Activated CD8-positive, alpha-beta memory T cell treated with anti-CD3 and anti-CD28 coated beads for 1 hour (primary cell): ENCODE measurements at regions not wholly inside any gene's neighbourhood (a gene's known extent, or its start where the extent isn't known, plus 50 kb on each side); places are given as distances from the start of the nearest gene placed in this dataset.
"Not testable (repeated sequence)": the region's sequence is repeated elsewhere in the genome, so short reads cannot be mapped to it uniquely, and the experiment has no call there.

Source experiments
- DNase-seq, 2 donors: peaks; one replicate each; pipeline ENCODE4 v3.0.0-alpha.2; 2020; ENCODE audit warnings: low read depth in 1 of 2; ENCODE audit errors: extremely low read depth in 1 of 2

GRCh38 chr5:82583331-82583730, 305.2 kb upstream of the RPS23 start:
- not testable (repeated sequence) for DNase-seq

GRCh38 chr5:82564963-82565362, 286.8 kb upstream of the RPS23 start:
- no peak for DNase-seq

GRCh38 chr5:82563745-82564144, 285.6 kb upstream of the RPS23 start:
- no peak for DNase-seq

GRCh38 chr5:82562696-82563240, 284.6 kb upstream of the RPS23 start:
- no peak for DNase-seq

GRCh38 chr5:82561797-82562196, 283.6 kb upstream of the RPS23 start:
- DNase-seq: no peak

GRCh38 chr5:82560969-82561368, 282.8 kb upstream of the RPS23 start:
- DNase-seq: no peak

- DNase-seq: no peak
These were observed 282.4 kb upstream of the RPS23 start for GRCh38 chr5:82560561-82560960.

GRCh38 chr5:82551840-82552385, 273.8 kb upstream of the RPS23 start:
- no peak for DNase-seq

- DNase-seq: no peak
These were observed 273.0 kb upstream of the RPS23 start for GRCh38 chr5:82551192-82551591.

GRCh38 chr5:82549263-82549662, 271.1 kb upstream of the RPS23 start:
- no peak for DNase-seq

GRCh38 chr5:82544004-82544403, 265.9 kb upstream of the RPS23 start:
- DNase-seq: no peak

- no peak for DNase-seq
These were observed 262.1 kb upstream of the RPS23 start for GRCh38 chr5:82540301-82540700.

GRCh38 chr5:82538339-82539034, 260.3 kb upstream of the RPS23 start:
- no peak for DNase-seq

GRCh38 chr5:82537687-82538306, 259.6 kb upstream of the RPS23 start:
- no peak for DNase-seq

- DNase-seq: no peak
These were observed 256.8 kb upstream of the RPS23 start for GRCh38 chr5:82534986-82535385.

GRCh38 chr5:82532075-82532474, 253.9 kb upstream of the RPS23 start:
- not testable (repeated sequence) for DNase-seq

GRCh38 chr5:82526540-82526939, 248.4 kb upstream of the RPS23 start:
- DNase-seq: no peak

- no peak for DNase-seq
These were observed 247.5 kb upstream of the RPS23 start for GRCh38 chr5:82525626-82526025.

GRCh38 chr5:82523633-82524032, 245.5 kb upstream of the RPS23 start:
- DNase-seq: no peak

- DNase-seq: no peak
These were observed 244.7 kb upstream of the RPS23 start for GRCh38 chr5:82522897-82523296.

GRCh38 chr5:82521431-82522051, 243.4 kb upstream of the RPS23 start:
- DNase-seq: no peak

- DNase-seq: no peak
These were observed 241.4 kb upstream of the RPS23 start for GRCh38 chr5:82519558-82519957.
